Stimulated activated CD8-positive, alpha-beta memory T cell treated with anti-CD3 and anti-CD28 coated beads, Interleukin-4, amount 100 ng/mL, for 24 hours (primary cell): ENCODE measurements at regions not wholly inside any gene's neighbourhood (a gene's known extent, or its start where the extent isn't known, plus 50 kb on each side); places are given as distances from the start of the nearest gene placed in this dataset.

Experiments used
- DNase-seq: peaks from one replicate; pipeline ENCODE4 v3.0.0-alpha.2; 2020; ENCODE audit warnings: low read depth

- no peak for DNase-seq
Observed at GRCh38 chr4:14792702-14793227, 209.5 kb upstream of the CPEB2 start.

GRCh38 chr4:14800977-14801376 is 201.3 kb upstream of the CPEB2 start:
- no peak for DNase-seq

- DNase-seq: no peak
Observed at GRCh38 chr4:14802596-14802995, 199.7 kb upstream of the CPEB2 start.

- DNase-seq: no peak
Observed at GRCh38 chr4:14807856-14808255, 194.4 kb upstream of the CPEB2 start.

- no peak for DNase-seq
Observed at GRCh38 chr4:14809203-14809602, 193.1 kb upstream of the CPEB2 start.

- DNase-seq: no peak
Observed at GRCh38 chr4:14810121-14810520, 192.2 kb upstream of the CPEB2 start.

- DNase-seq: no peak
Observed at GRCh38 chr4:14810568-14810967, 191.7 kb upstream of the CPEB2 start.

- DNase-seq: no peak
Observed at GRCh38 chr4:14812101-14812500, 190.2 kb upstream of the CPEB2 start.

GRCh38 chr4:14816623-14817261 is 185.5 kb upstream of the CPEB2 start:
- no peak for DNase-seq

GRCh38 chr4:14824189-14824588 is 178.1 kb upstream of the CPEB2 start:
- no peak for DNase-seq

GRCh38 chr4:14827111-14827510 is 175.2 kb upstream of the CPEB2 start:
- DNase-seq: no peak

GRCh38 chr4:14829795-14830194 is 172.5 kb upstream of the CPEB2 start:
- no peak for DNase-seq

GRCh38 chr4:14831416-14831815 is 170.9 kb upstream of the CPEB2 start:
- no peak for DNase-seq

- no peak for DNase-seq
Observed at GRCh38 chr4:14833053-14833452, 169.2 kb upstream of the CPEB2 start.

- no peak for DNase-seq
Observed at GRCh38 chr4:14834382-14834781, 167.9 kb upstream of the CPEB2 start.

- no peak for DNase-seq
Observed at GRCh38 chr4:14835288-14835687, 167.0 kb upstream of the CPEB2 start.

- no peak for DNase-seq
Observed at GRCh38 chr4:14835708-14836425, 166.4 kb upstream of the CPEB2 start.

- no peak for DNase-seq
Observed at GRCh38 chr4:14837860-14838259, 164.4 kb upstream of the CPEB2 start.

- DNase-seq: no peak
Observed at GRCh38 chr4:14841801-14842768, 160.2 kb upstream of the CPEB2 start.

GRCh38 chr4:14842964-14843630 is 159.2 kb upstream of the CPEB2 start:
- no peak for DNase-seq

GRCh38 chr4:14844061-14844460 is 158.2 kb upstream of the CPEB2 start:
- no peak for DNase-seq

- no peak for DNase-seq
Observed at GRCh38 chr4:14848229-14848628, 154.1 kb upstream of the CPEB2 start.
